IPS-NIHi7 (cell line): ENCODE measurements at regions not wholly inside any gene's neighbourhood (a gene's known extent, or its start where the extent isn't known, plus 50 kb on each side); places are given as distances from the start of the nearest gene placed in this dataset.

Experiments used
- DNase-seq: peaks from one replicate; pipeline ENCODE4 v3.0.0; 2012; ENCODE audit warnings: mixed read lengths; ENCODE audit errors: extremely low spot score

DNA sequence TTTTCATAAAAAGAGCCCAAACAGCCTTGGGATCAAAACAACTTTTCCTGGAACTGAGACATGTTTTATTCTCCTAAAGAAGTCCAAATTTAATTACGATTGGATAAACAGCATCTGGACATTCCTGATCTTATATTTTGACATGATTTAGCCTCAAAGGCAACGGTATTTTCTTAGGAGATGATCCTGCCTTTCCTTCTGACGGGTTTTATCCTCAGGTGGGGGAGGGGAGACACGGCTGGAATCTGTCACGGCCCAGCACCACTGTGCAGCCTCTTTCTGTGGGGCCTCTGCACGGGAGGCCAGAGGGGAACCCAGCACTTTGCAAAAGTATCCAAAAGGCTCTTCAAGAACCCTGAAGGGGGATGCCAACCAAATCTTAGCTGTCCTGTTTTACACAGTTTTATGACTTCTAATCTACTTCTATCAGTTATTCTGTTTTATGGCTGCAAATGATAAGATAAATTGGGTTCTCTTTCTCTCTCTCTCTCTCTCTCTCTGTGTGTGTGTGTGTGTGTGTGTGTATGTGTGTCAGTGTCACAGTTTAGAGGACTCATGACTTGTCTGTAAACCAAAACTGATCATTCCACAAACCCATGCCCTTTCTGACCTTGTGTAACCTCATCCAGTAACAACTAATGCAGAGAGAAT is 321.1 kb upstream of the NPVF start:
- DNase-seq: no peak

DNA sequence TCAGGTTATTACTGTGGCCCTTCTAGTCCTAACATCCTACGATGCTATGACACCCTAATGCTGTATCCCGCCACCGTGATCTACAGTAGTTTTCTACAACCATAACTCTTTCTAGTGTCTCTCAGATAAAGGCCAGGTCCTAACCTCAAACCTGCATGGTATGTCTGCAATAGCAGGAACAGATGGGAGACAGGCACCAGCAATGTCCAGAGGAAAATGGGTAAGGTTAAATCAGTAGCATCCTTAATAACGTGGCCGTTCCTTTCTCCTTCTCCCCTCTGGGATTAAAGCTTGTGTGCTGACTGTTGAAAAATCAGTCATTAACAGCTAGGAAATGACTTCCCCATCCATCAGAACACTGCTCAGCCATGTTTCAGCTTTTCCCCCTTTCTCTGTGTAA is 321.9 kb upstream of the NPVF start:
- no peak for DNase-seq

DNA sequence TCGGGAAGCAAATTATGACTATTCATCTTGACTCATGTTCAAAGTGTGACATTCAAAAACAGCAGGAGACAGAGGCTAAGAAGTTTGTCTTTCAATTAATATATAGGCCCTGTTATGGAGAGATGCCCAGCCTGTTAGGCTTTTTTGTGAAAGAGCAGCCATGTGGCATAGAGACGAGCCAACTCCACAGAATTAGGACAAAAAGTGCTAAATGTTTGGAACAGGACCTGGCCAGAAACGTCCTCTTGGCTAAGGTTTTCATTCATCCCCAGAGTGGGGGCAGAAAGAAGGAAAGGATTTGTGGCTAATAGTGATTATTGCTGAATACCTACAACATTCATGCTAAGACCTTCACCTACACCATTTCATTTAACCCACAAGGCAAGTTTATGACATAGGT is 324.7 kb upstream of the NPVF start:
- no peak for DNase-seq

DNA sequence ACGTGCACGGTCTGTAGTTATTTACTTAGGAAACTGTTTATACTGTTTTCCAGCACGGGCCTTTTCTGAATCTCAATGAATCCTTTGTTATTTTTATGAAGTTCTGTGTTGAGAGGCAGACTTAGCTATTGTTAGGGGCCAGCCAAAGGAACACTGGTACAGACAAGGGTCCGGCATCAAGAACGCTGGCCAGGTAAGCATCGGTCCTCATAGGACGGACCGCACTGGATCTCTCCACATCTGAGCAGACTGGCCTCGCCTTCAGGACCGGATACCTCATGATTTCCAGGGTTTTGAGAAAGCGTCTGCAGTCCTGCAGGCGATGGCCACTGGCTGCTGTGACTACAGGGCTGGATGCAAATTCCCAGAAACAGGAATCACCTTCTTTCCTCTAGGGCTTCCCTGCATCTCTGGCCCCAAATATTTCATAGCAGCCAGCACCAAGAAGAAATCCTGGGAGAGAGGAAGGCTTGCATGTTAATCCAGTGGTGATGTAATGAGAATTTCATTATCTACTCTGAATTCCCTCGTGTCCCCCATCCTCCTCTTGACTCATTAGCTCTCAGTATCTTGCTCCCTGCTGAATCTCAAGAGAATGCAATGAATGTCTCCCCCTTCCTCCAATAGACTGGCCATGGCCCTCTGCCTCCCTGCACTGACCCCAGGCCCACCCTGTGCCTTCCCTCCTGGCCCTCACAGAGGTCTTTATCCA is 325.4 kb upstream of the NPVF start:
- DNase-seq: no peak

DNA sequence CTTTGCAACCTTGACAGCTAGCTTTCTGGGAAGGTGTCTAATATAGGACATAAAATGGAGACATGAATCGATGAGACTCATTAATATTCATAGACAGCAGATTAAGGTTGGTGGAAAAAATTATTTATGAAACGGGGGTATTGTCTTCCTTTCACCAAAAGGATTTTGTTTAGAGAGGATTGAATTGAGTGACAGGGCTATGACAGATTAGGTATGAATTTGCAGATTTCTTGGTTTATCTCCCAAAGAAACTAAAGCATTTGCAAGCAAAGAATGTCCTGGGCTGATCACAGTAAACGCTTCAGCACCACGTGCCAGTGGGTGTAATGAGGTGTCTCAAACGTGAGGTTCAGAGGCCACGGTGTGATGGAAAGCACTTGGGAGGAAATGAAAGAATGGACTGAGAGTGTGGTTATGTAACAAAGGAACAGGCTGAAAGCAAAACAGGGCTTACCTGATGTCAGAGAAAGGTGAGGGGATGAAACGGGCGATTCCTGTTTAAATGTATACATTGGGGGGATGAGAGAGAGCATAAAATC is 329.2 kb upstream of the NPVF start:
- no peak for DNase-seq

DNA sequence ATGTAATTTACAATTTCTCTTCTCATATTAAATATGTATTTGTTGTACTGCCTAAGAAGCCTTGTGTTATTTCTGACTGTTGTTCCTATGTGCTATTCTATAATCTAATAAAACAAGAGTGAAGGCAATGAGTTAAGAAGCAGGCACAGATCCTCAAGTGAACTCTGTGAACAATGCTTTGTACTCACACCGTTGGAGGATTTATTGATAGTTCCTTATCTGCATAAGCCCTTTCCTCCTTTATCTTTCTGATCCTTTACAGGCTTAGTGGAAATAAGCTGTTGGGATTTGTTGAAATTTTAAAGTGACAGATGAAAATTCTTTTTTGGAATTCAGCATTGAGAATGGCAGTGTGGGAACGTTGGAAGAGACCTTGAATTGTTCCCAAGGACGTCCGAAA is 329.6 kb upstream of the NPVF start:
- DNase-seq: no peak

DNA sequence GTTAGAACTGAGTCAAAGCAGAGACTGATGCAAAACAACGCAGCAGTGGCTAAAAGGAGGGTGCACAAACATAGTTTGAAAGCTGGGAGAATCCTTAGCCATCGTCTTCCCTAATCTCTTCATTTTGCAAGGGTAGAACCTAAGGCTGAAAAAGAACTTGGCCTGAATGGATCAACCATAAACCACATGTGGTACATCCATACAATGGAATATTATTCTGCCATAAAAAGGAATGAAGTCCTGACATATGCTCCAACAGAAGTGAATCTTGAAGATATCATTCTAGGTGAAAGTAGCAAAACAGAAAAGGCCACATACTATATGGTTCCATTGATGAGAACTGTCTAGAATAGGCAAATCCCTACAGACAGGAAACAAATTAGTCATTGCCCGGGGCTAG is 330.3 kb upstream of the NPVF start:
- DNase-seq: no peak

DNA sequence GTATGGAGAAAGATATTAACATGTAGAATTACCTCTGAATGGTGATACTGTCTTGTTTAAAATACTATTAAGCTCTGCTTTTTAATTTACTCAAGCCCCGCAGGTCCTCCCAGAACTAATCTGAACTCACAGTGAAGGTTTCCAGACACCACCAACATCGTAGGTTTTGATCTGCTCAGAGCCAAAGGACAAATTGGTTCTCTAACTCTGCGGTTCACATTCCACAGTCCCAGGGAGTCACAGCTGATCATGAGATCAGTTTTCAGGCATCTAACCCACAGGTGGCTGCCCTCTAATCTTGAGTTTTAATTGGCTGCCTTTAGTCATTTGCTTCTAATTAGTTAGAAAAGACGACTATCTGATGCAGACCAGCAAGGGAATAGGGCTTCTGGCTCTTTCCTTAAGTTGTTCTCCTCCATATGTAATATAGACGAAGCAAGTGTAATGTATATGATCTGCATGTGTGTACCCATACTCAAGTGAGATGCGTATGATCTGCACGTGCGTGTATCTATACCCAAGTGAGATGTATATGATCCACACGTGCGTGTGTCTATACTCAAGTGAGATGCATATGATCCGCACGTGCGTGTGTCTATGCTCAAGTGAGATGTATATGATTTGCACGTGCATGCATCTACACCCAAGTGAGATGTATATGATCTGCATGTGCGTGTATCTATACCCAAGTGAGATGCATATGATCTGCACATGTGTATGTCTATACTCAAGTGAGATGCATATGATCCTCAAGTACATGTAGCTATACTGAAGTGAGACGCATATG is 331.5 kb upstream of the NPVF start:
- DNase-seq: no peak

DNA sequence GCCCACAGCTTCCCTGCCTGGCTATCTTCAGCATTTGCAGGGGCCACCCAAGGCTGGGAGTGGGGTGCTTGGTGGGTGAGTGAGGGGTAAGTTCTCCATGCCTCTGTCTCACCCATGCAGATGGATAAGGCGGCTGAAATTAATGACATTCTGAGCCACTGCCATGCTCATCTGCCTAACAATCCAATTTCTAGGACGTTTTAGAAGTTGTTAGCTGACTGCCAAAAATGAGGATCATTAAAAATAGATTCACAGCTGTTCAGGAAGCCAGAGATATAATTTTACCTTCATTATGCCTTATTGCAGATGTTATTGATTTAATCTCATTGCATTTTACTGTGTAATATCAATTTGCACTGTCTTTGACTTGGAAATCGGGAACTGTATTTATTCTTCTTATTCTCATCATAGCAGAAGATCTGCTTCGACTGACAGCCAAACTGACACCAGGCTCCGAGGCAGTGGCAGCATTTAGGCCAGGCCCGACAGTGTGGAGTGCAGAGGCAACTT is 334.4 kb upstream of the NPVF start:
- no peak for DNase-seq

DNA sequence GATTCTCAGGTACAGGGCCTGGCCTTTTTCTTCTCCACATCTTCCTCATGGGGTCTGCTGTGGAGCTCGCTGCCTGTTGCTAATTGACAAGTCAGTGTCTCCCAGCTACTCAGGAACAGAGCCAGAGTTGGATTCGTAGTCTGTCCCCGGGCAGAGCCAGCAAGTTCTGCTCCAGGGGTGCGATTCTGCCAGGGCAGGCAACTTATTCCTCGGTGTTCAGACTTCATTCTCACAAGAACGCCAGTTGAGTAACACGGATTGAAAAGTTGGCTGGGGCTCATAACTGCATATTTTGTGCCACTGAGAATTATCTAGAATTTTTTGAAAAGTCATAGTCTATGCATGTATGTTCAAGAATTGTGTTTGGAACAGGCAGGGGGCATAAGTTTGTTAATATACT is 336.7 kb upstream of the NPVF start:
- no peak for DNase-seq

DNA sequence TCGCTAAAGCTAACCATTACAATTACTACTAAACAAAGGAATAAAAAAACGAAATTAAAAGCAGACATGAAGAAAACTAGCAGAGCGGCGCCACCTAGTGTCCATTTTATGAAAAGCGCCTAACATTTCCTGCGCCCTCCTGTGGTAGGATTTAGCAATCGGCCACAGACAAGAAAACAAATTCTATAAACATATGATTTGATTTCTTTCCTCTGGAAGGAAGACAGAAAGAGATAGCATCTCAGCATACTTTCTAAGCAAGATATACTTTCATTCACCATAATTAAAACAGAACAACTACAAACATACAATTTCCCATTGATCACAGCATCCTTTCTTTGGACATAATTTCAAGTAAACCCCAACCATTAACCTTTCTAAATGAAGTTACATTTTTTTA is 337.7 kb upstream of the NPVF start:
- DNase-seq: peak; percentile 43

DNA sequence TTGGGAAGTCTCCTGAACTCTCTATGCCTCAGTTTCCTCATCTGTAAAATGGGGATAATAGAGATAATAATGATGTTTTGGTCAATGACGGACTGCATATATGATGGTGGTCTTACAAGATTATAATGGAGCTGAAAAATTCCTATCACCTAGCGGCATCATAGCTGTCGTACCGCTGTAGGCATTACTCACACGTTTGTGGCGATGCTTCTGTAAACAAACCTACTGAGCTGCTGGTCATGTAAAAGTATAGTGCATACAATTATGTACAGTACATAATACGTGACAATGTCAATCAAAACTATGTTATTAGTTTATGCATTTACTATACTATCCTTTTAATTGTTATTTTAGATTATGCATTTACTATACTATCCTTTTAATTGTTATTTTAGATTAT is 339.1 kb upstream of the NPVF start:
- DNase-seq: no peak

DNA sequence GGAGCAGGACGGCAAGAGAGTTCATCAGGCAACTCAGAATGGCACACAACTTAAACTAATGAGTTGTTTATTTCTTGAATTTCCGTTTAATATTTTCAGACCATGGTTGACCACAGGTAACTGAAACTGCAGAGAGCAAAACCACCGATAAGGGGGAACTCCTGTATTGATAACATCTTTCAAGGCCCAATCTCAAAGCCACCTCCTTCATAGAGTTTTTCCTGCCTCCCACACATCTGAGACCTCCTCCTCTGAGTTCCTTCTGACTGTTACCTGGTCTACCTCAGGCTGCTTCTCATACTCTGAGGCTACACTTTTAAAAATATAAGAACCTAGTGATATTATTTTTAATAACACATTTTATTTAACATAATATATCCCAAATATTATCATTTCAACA is 341.5 kb upstream of the NPVF start:
- no peak for DNase-seq

DNA sequence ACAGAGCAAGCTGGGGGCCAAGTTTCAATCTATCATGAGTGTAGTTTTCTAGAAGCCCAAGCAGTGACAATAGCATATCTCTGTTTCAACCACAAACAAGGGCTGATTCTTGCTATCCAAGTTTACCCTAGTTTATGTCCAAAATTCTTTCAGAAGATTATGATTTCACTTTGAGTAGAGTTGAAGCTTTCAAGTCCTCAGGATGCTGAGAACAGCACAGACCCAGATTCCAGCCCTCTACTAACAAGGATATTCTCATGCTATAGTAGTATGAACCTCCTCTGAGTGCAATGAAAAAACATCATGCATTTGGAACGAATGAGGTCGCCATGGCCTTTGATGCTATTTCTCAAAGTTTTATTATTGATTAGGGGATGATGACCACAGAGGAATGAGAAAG is 344.1 kb upstream of the NPVF start:
- DNase-seq: no peak

DNA sequence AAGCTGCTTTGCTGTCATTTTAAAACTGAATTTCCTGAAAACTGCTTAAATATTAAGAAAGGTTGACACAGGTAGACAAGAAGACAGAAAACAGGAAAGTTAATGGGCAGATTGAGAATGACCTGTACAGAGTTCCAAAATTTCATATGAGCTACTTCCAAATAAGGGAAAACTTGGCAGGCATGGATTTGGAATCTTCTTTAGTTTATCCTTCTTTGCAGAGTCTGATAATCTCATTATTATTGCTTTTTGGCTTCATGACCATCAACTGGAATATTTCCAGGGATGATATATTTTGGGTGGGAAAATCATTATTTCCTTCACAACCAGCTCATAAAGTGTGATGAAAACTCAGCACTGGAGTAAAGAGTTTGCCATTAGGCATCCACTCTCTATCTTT is 346.5 kb upstream of the NPVF start:
- DNase-seq: no peak

DNA sequence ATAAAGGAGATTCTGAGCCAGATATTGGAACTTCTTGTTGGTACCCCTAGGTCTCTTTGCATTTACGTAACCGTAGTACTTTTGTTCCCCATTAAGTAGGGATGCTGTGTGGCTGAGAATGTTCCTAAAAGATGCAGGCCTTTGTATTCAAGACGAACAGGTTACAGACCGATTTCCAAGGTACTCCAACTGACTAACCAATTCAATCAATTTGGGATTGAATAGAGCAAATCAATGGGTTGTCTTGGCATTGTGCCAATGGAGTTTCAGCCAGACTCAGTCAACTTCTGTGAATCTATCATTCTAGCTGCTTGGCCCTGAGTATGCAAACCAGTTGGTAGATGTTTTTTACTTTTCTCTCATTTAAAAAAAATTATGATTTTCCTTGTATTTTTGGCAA is 347.3 kb upstream of the NPVF start:
- DNase-seq: no peak

DNA sequence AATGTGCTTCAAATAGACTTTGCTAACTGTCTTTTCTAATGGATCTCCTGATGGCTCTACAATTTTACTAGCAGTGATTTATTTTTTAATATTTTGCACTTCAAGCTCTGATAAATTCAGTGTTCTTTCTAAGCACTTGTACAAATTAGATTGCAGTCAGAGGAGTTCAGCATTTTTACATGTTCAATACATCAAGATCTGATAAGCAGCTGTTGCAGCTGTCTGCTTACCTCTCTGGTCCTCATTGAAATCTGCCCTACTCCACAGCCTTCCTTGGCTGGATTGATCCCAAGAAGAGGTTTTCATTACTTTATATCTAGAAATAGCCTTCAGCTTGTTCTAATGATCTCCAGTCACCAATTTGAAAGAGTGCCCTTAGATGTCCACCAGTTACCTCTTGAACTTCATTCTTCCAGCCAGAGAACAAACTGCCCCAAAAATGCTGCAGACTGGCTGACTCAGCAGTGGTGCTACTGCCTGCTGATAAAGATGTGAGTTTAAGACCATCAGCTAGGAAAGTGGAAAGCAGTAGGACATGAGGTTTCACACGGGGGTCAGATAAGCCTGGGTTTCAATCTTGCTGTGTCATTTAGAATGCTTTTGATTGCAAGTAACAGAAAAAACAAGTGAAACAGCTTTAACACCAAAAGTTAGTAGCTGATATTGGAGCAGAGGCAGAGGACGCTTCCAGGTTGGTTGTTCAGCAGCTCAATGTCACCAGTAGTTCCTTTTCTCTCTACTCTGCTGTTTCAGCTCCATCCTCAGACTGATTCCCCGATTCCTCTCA is 350.9 kb upstream of the NPVF start:
- no peak for DNase-seq

DNA sequence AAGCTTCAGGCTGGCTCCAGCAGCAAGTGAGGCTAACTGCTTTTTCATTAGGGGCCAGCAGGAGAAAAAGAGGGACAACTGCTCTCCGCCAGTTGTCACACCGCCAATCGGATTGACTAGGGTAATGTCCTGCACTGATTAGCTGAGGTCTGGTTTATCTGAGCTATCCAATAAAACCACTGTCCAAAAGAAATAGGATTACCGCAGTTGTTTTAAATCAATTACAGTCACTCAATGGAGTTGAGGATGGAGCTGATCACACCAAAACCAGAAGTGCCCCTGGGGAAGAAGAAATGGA is 351.4 kb upstream of the NPVF start:
- DNase-seq: peak; percentile 20

DNA sequence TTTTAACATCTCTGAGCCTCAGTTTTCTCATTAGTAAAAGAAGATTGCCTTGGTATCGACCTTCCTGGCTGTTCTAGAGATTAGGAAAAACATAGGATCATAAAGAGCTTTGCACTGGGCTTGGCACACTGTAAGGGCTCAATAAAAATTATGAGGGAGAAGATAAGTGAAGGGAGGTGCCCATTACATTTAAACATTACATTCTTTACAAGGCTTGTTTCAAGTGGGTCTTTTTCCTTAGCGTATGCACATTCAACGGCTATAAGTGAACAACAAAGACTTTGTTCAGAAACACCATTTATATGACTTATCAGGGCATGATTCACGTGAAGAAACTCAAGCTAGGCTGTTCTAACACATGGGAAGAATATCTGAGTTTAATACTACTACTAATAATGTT is 351.9 kb upstream of the NPVF start:
- no peak for DNase-seq

DNA sequence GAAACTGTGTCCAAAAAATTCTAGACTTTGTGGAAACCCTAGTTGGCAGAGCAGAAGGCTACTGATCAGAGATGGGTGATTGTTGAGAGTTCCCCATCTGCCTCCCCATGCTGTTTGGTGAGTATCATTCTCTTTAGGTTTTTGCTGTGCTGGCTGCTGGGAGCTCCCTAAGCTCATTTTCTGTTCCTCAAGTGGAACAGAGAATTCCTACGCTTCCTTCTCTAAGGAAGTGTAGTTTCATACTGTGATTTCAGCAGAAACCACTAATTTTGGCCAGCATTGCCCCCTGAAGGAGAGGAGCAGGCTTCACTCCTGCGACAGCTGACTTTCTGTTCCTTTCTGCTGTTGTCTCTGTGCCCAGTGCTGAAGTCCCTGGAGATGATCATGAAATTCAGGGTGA is 355.3 kb upstream of the NPVF start:
- no peak for DNase-seq

DNA sequence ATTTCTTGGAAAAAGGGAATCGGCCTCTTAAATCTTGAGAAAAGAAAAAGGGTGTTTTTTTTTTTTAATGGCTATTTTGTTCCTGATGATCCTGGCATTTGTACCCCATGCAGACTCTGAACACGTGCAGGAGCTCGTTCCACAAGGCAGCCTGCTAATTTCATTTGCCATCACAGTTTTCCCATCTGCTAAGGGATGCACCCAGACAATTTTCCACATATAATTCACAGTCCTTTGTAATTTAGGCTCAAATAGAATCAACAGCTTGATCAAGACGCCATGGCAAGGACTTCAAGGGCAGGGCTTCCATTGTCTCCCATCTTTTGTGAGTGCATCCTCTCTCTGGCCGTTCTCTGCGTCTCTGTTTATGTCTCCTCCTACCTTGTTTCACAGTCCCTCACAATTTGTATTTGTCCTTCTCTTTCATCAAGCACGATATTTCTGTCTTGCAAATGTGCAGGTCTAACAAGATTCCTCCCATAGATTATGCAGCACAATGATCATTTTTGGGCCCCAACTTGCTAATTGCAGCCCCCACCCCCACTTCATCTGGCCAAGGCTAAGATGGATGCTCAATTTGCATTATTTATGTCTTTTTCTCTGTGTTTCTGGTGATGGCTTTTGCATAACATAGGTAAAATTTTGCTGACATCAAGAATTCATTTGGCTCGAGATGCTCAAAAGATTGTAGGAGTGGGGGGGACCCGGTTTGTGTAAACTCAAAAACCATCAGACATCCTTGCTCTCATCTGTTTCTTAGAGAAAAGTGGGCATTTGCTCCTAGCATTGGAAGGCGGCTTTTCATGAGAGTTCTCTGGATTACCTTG is 356.0 kb upstream of the NPVF start:
- DNase-seq: no peak
